ENCODE measurements at regions not wholly inside any gene's neighbourhood (a gene's known extent, or its start where the extent isn't known, plus 50 kb on each side); places are given as distances from the start of the nearest gene placed in this dataset.
"Not testable (repeated sequence)": the region's sequence is repeated elsewhere in the genome, so short reads cannot be mapped to it uniquely, and the experiment has no call there.

DNA sequence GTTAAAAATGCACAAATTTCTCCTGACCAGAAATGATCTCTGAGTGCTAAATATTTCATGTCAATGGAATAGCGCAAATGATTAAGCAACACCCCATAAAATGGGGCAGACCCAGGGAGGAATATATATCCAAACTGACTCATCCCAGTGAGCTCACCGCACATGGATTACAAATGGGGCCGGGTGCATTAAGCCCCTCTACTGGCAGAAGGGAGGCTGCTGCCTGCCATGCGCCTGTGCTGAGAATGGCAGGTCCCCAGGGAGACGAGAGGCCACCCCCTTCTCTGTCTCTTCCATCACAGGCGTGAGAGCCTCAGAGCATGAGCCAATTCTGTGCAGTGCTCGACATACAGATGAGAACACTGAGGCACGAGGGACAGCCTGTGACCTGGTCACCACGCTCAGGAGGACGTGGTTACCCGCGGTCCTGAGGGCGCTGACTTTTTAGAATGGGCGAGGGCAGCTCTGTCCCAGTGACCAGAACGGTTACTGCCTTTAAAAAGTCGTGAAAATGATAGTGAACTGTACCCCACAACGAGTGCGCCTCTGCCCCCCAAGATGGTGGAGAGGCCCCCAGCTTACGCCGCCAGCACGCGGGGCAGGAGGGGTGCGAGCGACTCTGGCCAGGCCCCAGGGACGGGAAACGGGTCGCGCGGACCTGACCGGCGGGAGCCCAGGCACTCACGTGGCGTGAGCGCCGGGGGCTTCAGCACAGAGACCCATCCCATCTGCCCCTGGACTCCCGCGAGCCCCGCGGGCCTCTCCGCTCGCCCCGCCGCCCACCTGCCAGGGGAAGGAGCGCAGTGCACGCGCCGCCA is 130.2 kb upstream of the ALDH3B2 start:
- H3K9me3 ChIP-seq; DNase-seq; intact Hi-C loops (cut with DNase I); H3K27me3 ChIP-seq; H3K36me3 ChIP-seq: not testable (repeated sequence)
- Histone ChIP-seq H3K4me3 (peak overlapping the region; percentile 58 to 79 (median 72)), H3K27ac (peak overlapping the region; percentile 89 to 94 (median 92)), H3K4me1 (peaks cover 0 to 29% (median 8%) of the 10 kb centered on the region in 3 donors)
- 33% methylated on average over 3 of the region's 47 CpGs; no CpG with 5 or more reads in 1 of the 2 donors for WGBS, 2 donors
- peak in 1 of 4 donors; percentile 27 for TF ChIP-seq POLR2A (IDR thresholded peaks at IDR 0.05)

GRCh38 chr11:67803519-67803918 is 129.1 kb upstream of the ALDH3B2 start:
- H3K9me3 ChIP-seq; H3K36me3 ChIP-seq; DNase-seq; H3K4me3 ChIP-seq; H3K27ac ChIP-seq; H3K27me3 ChIP-seq; intact Hi-C loops (cut with DNase I): not testable (repeated sequence)
- WGBS, 2 donors, result 66 to 69% methylated on average over 4 of the region's 4 CpGs
- H3K4me1 ChIP-seq, result peaks cover 0 to 29% (median 8%) of the 10 kb centered on the region in 3 donors

DNA sequence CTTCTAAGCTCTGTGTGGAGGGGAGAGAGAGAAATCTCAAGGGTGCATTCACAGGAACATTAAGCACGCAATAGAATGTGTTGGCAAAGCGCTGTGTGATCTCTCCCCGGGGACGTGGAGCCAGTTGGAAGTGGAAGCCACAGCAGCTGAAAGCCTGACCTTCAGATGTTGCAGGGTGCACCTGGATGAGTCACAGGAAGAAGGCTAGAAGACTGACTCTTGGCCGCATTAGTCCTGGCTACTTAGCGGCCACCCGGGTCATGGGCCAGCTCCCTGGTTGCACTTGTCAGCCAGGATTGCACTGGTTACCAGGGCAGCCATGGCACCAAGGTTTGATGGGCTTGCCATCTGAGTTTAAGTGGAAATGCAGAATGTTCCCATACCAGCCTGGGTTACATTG is 128.6 kb upstream of the ALDH3B2 start:
- H3K4me3 ChIP-seq; intact Hi-C loops (cut with DNase I); DNase-seq; H3K9me3 ChIP-seq; H3K27me3 ChIP-seq; H3K27ac ChIP-seq; H3K36me3 ChIP-seq: not testable (repeated sequence)
- H3K4me1 ChIP-seq, result peaks cover 0 to 29% (median 8%) of the 10 kb centered on the region in 3 donors
- WGBS, 2 donors, result no CpG with 5 or more reads among the region's 7 CpGs

DNA sequence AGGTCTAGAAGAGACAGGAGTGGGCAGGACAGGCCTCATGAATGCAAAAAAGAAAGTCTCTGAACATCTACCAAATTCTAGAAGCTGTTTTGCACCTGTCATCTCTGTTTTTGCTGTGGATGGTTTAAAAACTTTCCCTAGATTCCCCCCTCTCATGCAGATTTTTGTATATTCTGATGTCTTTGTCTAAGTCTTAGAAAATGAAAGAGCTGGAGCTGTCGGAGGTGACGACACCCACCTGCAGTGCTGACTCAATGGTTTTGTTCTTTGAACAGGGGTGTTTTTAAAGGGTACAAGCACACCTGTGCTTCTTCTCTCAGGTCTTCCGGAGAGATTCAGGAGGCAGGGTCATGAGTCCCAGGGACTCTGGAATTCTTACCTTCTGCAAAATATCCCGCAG is 128.2 kb upstream of the ALDH3B2 start:
- intact Hi-C loops (cut with DNase I); H3K4me3 ChIP-seq; DNase-seq; H3K27ac ChIP-seq; H3K9me3 ChIP-seq; H3K36me3 ChIP-seq; H3K27me3 ChIP-seq: not testable (repeated sequence)
- 43 to 63% methylated on average over 1 to 3 of the region's 4 CpGs for WGBS, 2 donors
- H3K4me1 ChIP-seq, result peaks cover 0 to 29% (median 8%) of the 10 kb centered on the region in 3 donors

- H3K9me3 ChIP-seq; H3K27me3 ChIP-seq; DNase-seq; H3K4me3 ChIP-seq; H3K36me3 ChIP-seq; intact Hi-C loops (cut with DNase I); H3K27ac ChIP-seq: not testable (repeated sequence)
- H3K4me1 ChIP-seq, result peaks cover 0 to 24% (median 6%) of the 10 kb centered on the region in 3 donors
- 85 to 89% methylated on average over 5 of the region's 6 CpGs for WGBS, 2 donors
Measured at GRCh38 chr11:67801397-67801796, 127.0 kb upstream of the ALDH3B2 start.

GRCh38 chr11:67800591-67800990 is 126.2 kb upstream of the ALDH3B2 start:
- H3K4me3 ChIP-seq; H3K36me3 ChIP-seq; DNase-seq; intact Hi-C loops (cut with DNase I); H3K27me3 ChIP-seq; H3K9me3 ChIP-seq; H3K27ac ChIP-seq: not testable (repeated sequence)
- 86 to 91% methylated on average over 6 to 9 of the region's 11 CpGs for WGBS, 2 donors
- H3K4me1 ChIP-seq, result peaks cover 0 to 21% (median 4%) of the 10 kb centered on the region in 3 donors

DNA sequence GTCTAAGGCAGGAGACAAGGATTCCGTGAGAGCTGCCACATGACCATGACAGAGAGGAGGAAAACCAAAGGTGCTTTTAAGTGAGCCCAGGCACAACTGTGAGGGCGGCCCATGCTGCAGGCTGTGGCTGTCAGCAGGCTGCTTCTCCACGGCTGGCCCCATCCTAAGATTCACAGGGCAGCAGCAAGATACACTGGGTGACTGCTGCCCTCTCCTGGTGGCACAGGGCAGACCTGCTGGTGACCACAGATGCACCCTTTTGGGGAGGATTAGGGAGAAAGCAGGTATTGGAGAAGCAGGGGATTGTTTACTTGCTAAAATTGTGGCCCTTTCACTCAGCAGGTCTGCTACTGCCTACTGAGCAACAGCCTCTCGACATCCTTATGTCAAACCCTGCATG is 125.4 kb upstream of the ALDH3B2 start:
- H3K36me3 ChIP-seq; DNase-seq; H3K27ac ChIP-seq; H3K9me3 ChIP-seq; H3K4me3 ChIP-seq; H3K27me3 ChIP-seq; intact Hi-C loops (cut with DNase I): not testable (repeated sequence)
- 23 to 37% methylated on average over 3 of the region's 4 CpGs for WGBS, 2 donors
- H3K4me1 ChIP-seq, result peaks cover 0 to 19% (median 4%) of the 10 kb centered on the region in 3 donors
- TF ChIP-seq, protein P1, sequence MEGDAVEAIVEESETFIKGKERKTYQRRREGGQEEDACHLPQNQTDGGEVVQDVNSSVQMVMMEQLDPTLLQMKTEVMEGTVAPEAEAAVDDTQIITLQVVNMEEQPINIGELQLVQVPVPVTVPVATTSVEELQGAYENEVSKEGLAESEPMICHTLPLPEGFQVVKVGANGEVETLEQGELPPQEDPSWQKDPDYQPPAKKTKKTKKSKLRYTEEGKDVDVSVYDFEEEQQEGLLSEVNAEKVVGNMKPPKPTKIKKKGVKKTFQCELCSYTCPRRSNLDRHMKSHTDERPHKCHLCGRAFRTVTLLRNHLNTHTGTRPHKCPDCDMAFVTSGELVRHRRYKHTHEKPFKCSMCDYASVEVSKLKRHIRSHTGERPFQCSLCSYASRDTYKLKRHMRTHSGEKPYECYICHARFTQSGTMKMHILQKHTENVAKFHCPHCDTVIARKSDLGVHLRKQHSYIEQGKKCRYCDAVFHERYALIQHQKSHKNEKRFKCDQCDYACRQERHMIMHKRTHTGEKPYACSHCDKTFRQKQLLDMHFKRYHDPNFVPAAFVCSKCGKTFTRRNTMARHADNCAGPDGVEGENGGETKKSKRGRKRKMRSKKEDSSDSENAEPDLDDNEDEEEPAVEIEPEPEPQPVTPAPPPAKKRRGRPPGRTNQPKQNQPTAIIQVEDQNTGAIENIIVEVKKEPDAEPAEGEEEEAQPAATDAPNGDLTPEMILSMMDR (IDR thresholded peaks at IDR 0.05), result peak; percentile 18 to 62 (median 52)

- 91 to 100% methylated on average over 3 to 4 of the region's 15 CpGs for WGBS, 2 donors
- H3K4me1 ChIP-seq; H3K27ac ChIP-seq; H3K36me3 ChIP-seq; H3K4me3 ChIP-seq; intact Hi-C loops (cut with DNase I); DNase-seq; H3K9me3 ChIP-seq; H3K27me3 ChIP-seq: not testable (repeated sequence)
Measured at GRCh38 chr11:67797726-67798521, 123.5 kb upstream of the ALDH3B2 start.

All from esophagus squamous epithelium (tissue), 5 donors.